Cardiac fibroblast (primary cell): ENCODE measurements at regions not wholly inside any gene's neighbourhood (a gene's known extent, or its start where the extent isn't known, plus 50 kb on each side); places are given as distances from the start of the nearest gene placed in this dataset.
"Not testable (repeated sequence)": the region's sequence is repeated elsewhere in the genome, so short reads cannot be mapped to it uniquely, and the experiment has no call there.

Source experiments
- DNase-seq, 2 donors: peaks; one replicate each; pipeline versions ENCODE4 v3.0.0 to v3.0.0-alpha.2; 2010; ENCODE audit warnings: low read depth in 2 of 2
- H3K4me3 ChIP-seq, 2 donors: replicated peaks in 1 of 2; 1 replicate in 1 of 2; 2 replicates in 1 of 2; pipeline ENCODE4 v1.5.1; 2011; ENCODE audit warnings: low read depth in 2 of 2, low read length in 2 of 2, mild to moderate bottlenecking in 2 of 2, moderate library complexity in 1 of 2
- CTCF ChIP-seq: IDR thresholded peaks from one replicate; pipeline ENCODE4 v1.5.1; 2011; ENCODE audit warnings: low read depth, mild to moderate bottlenecking, low read length, inconsistent platforms

DNA sequence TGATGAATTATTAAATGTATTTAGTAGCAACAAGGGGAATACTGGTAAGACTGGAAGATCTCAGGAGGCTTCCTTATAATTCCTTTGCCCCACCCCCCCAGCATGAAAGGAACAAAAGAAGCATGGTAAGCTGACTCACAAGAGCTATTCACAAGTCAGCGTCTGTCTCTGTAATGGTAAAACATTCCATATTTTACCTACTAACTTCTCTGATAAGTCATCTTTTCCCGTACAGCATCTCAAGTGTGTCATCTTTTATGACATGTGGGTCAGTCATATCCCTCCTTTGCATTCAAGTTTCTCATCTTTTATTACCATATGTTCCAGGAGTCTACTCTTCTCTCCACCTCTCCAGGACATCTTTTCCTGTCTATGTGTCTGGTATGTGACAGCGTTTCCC, 241.3 kb downstream of the PLA2G4A start:
- peak in 1 of 2 donors; percentile 6 for DNase-seq
- H3K4me3 ChIP-seq: no peak overlapping the region
- TF ChIP-seq CTCF: no peak

DNA sequence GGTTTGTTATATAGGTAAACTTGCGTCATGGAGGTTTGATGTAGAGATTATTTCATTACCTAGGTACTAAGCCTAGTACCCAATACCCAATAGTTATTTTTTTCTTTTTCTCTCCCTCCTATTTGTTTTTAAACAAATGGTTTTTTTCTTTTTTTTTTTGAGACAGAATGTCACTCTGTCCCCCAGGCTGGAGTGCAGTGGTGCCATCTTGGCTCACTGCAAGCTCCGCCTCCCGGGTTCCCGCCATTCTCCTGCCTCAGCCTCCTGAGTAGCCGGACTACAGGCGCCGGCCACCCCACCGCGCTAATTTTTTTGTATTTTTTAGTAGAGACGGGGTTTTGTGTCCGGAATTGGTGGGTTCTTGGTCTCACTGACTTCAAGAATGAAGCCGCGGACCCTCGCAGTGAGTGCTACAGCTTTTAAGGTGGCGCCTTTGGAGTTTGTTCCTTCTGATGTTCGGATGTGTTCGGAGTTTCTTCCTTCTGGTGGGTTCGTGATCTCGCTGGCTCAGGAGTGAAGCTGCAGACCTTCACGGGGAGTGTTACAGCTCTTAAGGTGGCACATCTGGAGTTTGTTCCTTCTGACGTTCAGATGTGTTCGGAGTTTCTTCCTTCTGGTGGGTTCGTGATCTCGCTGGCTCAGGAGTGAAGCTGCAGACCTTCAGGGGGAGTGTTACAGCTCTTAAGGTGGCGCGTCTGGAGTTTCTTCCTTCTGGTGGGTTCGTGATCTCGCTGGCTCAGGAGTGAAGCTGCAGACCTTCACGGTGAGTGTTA, 243.7 kb downstream of the PLA2G4A start:
- H3K4me3 ChIP-seq, DNase-seq: not testable (repeated sequence)

DNA sequence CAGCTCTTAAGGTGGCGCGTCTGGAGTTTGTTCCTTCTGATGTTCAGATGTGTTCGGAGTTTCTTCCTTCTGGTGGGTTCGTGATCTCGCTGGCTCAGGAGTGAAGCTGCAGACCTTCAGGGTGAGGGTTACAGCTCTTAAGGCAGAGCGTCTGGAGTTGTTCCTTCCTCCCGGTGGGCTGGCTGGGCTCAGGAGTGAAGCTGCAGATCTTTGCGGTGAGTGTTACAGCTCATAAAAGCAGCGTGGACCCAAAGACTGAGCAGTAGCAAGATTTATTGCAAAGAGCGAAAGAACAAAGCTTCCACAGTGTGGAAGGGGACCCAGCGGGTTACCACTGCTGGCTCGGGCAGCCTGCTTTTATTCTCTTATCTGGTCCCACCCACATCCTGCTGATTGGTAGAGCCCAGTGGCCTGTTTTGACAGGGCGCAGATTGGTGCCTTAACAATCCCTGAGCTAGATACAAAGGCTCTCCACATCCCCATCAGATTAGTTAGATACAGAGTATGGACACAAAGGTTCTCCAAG, 244.3 kb downstream of the PLA2G4A start:
- H3K4me3 ChIP-seq, DNase-seq: not testable (repeated sequence)

GRCh38 chr1:187073634-187074245, 245.0 kb downstream of the PLA2G4A start:
- DNase-seq, H3K4me3 ChIP-seq: not testable (repeated sequence)

DNA sequence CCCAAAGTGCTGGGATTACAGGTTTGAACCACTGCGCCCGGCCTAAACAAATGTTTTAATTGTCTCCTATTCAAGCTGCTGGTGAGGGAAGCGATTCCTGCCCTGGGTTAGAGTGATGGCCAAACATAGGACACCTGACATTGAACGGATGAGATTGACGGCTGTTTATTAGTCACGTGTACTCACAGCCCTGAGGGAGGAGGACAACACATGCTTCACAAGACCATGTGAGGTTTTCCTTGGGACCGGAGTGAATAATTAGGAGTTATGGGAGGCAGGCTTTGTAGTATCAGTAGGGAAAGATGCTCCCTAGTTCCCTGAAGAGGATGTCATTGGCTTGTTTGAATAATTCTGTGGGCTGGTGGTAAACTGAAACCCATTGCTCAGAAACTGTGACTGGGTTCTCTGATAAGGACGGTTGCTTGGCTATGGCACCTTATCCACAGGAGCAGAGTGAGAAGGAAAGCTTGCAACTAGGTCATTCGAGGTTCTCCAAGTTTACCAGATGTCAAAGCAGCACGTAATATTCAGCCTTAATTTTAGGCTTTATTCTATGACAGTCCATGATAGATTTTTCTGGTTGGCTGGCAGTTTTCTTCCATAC, 245.8 kb downstream of the PLA2G4A start:
- TF ChIP-seq CTCF: no peak
- H3K4me3 ChIP-seq: no peak overlapping the region
- DNase-seq: no peak

- TF ChIP-seq CTCF: no peak
- DNase-seq: no peak
- no peak overlapping the region for H3K4me3 ChIP-seq
Measured at GRCh38 chr1:187076922-187077321, 248.2 kb downstream of the PLA2G4A start.

DNA sequence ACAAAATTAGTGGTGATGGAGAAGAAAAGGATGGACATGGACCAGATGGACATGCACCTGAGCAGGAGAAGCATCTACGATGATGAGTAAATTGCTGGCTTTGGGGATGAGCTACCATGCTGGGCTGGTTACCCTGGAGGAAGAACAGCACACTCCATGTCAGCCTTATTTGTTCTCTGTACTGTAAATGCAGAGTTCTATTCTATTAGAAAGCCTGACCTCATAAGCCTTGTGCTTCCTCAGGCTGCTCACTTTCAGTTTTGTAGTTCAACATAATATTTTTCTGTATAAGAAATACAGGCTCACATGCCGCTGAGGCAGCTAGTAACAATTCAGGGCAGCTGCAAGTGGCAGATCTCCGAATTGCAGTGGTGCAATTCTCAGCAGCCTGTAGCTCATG, 249.6 kb downstream of the PLA2G4A start:
- no peak for DNase-seq
- no peak for TF ChIP-seq CTCF
- H3K4me3 ChIP-seq: no peak overlapping the region

DNA sequence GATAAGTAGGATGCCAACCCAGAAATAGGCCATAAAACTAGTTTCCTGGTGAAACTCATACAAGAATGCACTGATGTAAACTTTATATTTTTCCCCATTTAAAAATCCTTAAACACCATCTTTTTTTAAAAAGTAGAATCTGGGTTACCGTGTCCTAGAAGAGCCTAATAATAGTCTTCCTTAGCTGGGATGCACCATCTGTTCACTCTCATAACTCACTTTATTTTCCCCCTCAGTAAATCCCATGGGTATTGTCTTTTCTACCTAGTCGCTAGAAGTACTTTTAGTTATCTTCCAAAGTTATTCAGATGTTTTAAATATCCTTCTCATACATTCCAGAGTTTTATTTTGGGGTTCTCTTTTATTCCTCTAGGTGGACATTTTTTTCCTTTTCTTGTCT, 250.2 kb downstream of the PLA2G4A start:
- no peak for TF ChIP-seq CTCF
- H3K4me3 ChIP-seq: no peak overlapping the region
- DNase-seq: no peak
